Astrocyte (in vitro differentiated cells and primary cell): ENCODE measurements at regions not wholly inside any gene's neighbourhood (a gene's known extent, or its start where the extent isn't known, plus 50 kb on each side); places are given as distances from the start of the nearest gene placed in this dataset.

ENCODE experiments used
- DNase-seq: peaks from one replicate; pipeline ENCODE4 v3.0.0-alpha.2; 2010; ENCODE audit warnings: low read depth
- FAIRE-seq: peaks from 2 replicates; lab custom pipeline; 2011; peaks lifted over from hg19 to GRCh38; lab: Jason Lieb, UNC
- H2AFZ ChIP-seq: 2 replicates; pipeline ENCODE4 v1.6.0; 2012; ENCODE audit warnings: low read depth, low read length, inconsistent platforms
- H3K27ac ChIP-seq: 2 replicates; pipeline ENCODE4 v1.5.1; 2011; ENCODE audit warnings: low read depth, low read length, inconsistent platforms
- H3K27me3 ChIP-seq: 2 replicates; pipeline ENCODE4 v1.6.0; 2011; ENCODE audit warnings: low read length, inconsistent platforms; ENCODE audit not compliant: insufficient read depth
- H3K36me3 ChIP-seq: 2 replicates; pipeline ENCODE4 v1.5.1; 2011; ENCODE audit warnings: low read length, inconsistent platforms; ENCODE audit not compliant: insufficient read depth
- H3K4me1 ChIP-seq: 2 replicates; pipeline ENCODE4 v1.5.1; 2011; ENCODE audit warnings: low read length, inconsistent platforms; ENCODE audit not compliant: insufficient read depth
- H3K4me2 ChIP-seq: 2 replicates; pipeline ENCODE4 v1.6.0; 2012; ENCODE audit warnings: low read length, inconsistent platforms
- H3K4me3 ChIP-seq: 2 replicates; pipeline ENCODE4 v1.5.1; 2011; ENCODE audit warnings: low read depth, mild to moderate bottlenecking, low read length, inconsistent platforms; ENCODE audit not compliant: insufficient read depth
- H3K79me2 ChIP-seq: 2 replicates; pipeline ENCODE4 v1.6.0; 2012; ENCODE audit warnings: mild to moderate bottlenecking, low read length, inconsistent platforms; ENCODE audit not compliant: insufficient read depth
- H3K9ac ChIP-seq: 2 replicates; pipeline ENCODE4 v1.6.0; 2012; ENCODE audit warnings: mild to moderate bottlenecking, low read length, inconsistent platforms
- H3K9me3 ChIP-seq: 2 replicates; pipeline ENCODE4 v1.5.1; 2012; ENCODE audit warnings: low read depth, mild to moderate bottlenecking, low read length, inconsistent platforms; ENCODE audit not compliant: insufficient read depth
- H4K20me1 ChIP-seq: 2 replicates; pipeline ENCODE4 v1.6.0; 2012; ENCODE audit warnings: low read length, inconsistent platforms; ENCODE audit not compliant: insufficient read depth
- H3K27ac Mint-ChIP-seq: one replicate; pipeline ENCODE4 v1.8.0; 2021; ENCODE audit warnings: mild to moderate bottlenecking, mixed read lengths; ENCODE audit not compliant: unreplicated experiment
- H3K27me3 Mint-ChIP-seq: one replicate; pipeline ENCODE4 v1.8.0; 2021; ENCODE audit warnings: low read depth, mixed read lengths; ENCODE audit not compliant: unreplicated experiment
- H3K36me3 Mint-ChIP-seq: one replicate; pipeline ENCODE4 v1.8.0; 2021; ENCODE audit warnings: low read depth, mixed read lengths; ENCODE audit not compliant: unreplicated experiment
- H3K4me1 Mint-ChIP-seq: one replicate; pipeline ENCODE4 v1.8.0; 2021; ENCODE audit warnings: low read depth, mixed read lengths; ENCODE audit not compliant: unreplicated experiment
- H3K4me3 Mint-ChIP-seq: one replicate; pipeline ENCODE4 v1.8.0; 2021; ENCODE audit warnings: mild to moderate bottlenecking, moderate library complexity, mixed read lengths; ENCODE audit not compliant: unreplicated experiment
- H3K9me3 Mint-ChIP-seq: one replicate; pipeline ENCODE4 v1.8.0; 2021; ENCODE audit warnings: mild to moderate bottlenecking, mixed read lengths; ENCODE audit not compliant: unreplicated experiment
- EZH2 ChIP-seq: IDR thresholded peaks from 2 replicates; pipeline ENCODE4 v1.6.1; 2012; ENCODE audit warnings: mild to moderate bottlenecking, low read length, inconsistent platforms; ENCODE audit not compliant: insufficient read depth
- TF ChIP-seq, protein P1 (sequence below): IDR thresholded peaks from 2 replicates; pipeline ENCODE4 v1.5.1; 2011; ENCODE audit warnings: low read depth, mild to moderate bottlenecking, inconsistent platforms, low read length, moderate library complexity; ENCODE audit not compliant: insufficient read depth

DNA sequence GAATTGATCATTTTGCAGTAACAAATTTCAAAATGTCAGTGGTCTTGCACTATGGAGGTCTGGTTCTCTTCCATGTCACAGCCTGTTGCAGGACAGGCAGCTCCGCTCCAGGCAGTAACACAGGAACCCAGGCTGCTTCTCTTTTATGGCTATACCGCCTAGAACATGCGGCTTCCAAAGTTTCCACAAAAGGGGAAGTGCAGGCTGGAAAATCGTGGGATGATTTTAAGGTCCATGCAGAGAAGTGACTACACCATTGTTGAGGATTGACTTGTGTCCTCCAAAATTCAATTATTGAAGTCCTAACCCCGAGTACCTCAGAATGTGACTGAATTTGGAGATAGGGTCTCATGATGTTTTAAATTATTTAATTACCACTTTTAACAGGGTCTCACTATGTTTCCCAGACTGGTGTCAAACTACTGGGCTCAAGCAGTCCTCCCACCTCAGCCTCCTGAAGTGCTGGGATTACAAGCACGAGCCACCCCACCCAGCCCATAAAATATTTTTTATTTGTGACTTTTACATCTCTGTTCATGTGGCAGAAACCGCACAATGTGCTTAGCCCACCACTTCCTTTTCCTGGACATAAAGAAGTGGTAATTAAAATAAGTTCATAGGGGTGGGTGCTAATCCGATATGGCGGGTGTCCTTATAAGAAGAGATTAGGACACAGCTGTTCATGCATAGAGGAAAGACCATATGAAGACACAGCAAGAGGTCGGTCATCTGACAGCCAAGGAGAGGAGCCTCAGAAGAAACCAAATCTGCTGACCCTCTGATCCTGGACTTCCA lies 279.2 kb upstream of the RPL38 start:
- peaks cover 16% of the 10 kb centered on the region for H3K9me3 Mint-ChIP-seq
- H3K27ac Mint-ChIP-seq, result no peak overlapping the region
- no peaks in the 10 kb centered on the region for H3K36me3 Mint-ChIP-seq
- FAIRE-seq (no peak), DNase-seq (no peak)
- TF ChIP-seq EZH2, result no peak
- TF ChIP-seq, protein P1, sequence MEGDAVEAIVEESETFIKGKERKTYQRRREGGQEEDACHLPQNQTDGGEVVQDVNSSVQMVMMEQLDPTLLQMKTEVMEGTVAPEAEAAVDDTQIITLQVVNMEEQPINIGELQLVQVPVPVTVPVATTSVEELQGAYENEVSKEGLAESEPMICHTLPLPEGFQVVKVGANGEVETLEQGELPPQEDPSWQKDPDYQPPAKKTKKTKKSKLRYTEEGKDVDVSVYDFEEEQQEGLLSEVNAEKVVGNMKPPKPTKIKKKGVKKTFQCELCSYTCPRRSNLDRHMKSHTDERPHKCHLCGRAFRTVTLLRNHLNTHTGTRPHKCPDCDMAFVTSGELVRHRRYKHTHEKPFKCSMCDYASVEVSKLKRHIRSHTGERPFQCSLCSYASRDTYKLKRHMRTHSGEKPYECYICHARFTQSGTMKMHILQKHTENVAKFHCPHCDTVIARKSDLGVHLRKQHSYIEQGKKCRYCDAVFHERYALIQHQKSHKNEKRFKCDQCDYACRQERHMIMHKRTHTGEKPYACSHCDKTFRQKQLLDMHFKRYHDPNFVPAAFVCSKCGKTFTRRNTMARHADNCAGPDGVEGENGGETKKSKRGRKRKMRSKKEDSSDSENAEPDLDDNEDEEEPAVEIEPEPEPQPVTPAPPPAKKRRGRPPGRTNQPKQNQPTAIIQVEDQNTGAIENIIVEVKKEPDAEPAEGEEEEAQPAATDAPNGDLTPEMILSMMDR, result no peak
- no peaks in the 10 kb centered on the region for H4K20me1 ChIP-seq
- no peak overlapping the region for H3K27ac ChIP-seq
- no peaks in the 10 kb centered on the region for H3K36me3 ChIP-seq
- no peak overlapping the region for H3K9ac ChIP-seq
- no peaks in the 10 kb centered on the region for H3K79me2 ChIP-seq
- no peak overlapping the region for H2AFZ ChIP-seq
- H3K4me2 ChIP-seq, result no peak overlapping the region
- no peaks in the 10 kb centered on the region for H3K4me1 Mint-ChIP-seq
- H3K9me3 ChIP-seq, result no peaks in the 10 kb centered on the region
- no peaks in the 10 kb centered on the region for H3K27me3 ChIP-seq
- H3K4me3 Mint-ChIP-seq, result no peak overlapping the region
- peaks cover 26% of the 10 kb centered on the region for H3K27me3 Mint-ChIP-seq
- no peaks in the 10 kb centered on the region for H3K4me1 ChIP-seq
- H3K4me3 ChIP-seq, result no peak overlapping the region

DNA sequence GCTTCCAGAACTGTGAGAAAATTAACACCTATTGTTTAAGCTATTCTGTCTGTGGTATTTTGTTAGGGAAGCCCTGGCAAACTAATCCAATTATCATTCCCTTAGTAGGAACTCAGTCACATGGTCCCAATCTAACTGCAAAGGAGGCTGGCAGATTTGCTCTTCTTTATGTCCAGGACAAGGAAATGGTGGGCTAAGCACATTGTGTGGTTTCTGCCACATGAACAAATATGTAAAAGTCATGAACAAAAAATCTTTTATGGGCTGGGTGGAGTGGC lies 278.6 kb upstream of the RPL38 start:
- H3K4me3 ChIP-seq, result no peak overlapping the region
- no peaks in the 10 kb centered on the region for H3K4me1 Mint-ChIP-seq
- no peak overlapping the region for H2AFZ ChIP-seq
- H3K27ac Mint-ChIP-seq, result no peak overlapping the region
- peaks cover 30% of the 10 kb centered on the region for H3K27me3 Mint-ChIP-seq
- no peaks in the 10 kb centered on the region for H3K9me3 ChIP-seq
- no peaks in the 10 kb centered on the region for H3K36me3 Mint-ChIP-seq
- H3K4me1 ChIP-seq, result no peaks in the 10 kb centered on the region
- peaks cover 16% of the 10 kb centered on the region for H3K9me3 Mint-ChIP-seq
- H3K36me3 ChIP-seq, result no peaks in the 10 kb centered on the region
- H4K20me1 ChIP-seq, result no peaks in the 10 kb centered on the region
- no peak overlapping the region for H3K9ac ChIP-seq
- H3K4me3 Mint-ChIP-seq, result no peak overlapping the region
- no peak for TF ChIP-seq EZH2
- TF ChIP-seq, protein P1, result no peak
- H3K27me3 ChIP-seq, result no peaks in the 10 kb centered on the region
- H3K79me2 ChIP-seq, result no peaks in the 10 kb centered on the region
- FAIRE-seq (no peak), DNase-seq (no peak)
- H3K27ac ChIP-seq, result no peak overlapping the region
- H3K4me2 ChIP-seq, result no peak overlapping the region

DNA sequence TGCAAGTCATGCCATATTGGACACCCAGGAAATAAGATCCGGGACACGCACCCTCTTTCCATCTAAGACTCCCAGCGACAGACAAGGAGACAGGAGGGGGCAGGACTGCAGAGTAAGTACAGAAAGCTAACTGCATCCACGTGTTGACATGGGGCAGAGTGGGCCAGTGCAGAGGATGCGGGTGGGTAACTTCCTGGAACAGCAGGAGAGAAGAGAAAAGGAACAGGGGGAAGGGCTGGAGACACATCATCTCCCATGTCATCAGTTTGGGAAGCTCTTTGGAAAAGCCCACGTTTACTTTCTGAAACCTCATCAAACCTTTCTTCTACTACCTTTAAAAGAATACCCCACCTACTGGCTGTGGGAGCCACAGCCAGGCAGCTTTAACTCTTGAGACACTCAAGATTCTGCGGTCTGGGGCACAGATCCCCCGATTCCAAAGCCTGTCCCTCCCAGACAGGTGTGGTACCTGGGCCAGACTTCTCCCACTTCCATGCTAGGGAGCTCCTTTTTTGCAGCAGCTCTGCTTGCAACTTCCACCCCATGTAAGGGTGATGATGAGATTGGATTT lies 273.5 kb upstream of the RPL38 start:
- no peaks in the 10 kb centered on the region for H3K36me3 ChIP-seq
- DNase-seq, result no peak
- H3K9me3 Mint-ChIP-seq, result peaks cover 18% of the 10 kb centered on the region
- H3K4me1 Mint-ChIP-seq, result peaks cover 20% of the 10 kb centered on the region
- no peak overlapping the region for H3K27ac Mint-ChIP-seq
- H3K27ac ChIP-seq, result no peak overlapping the region
- peaks cover 44% of the 10 kb centered on the region for H3K27me3 Mint-ChIP-seq
- no peak overlapping the region for H2AFZ ChIP-seq
- no peaks in the 10 kb centered on the region for H3K36me3 Mint-ChIP-seq
- H4K20me1 ChIP-seq, result no peaks in the 10 kb centered on the region
- H3K9me3 ChIP-seq, result no peaks in the 10 kb centered on the region
- FAIRE-seq, result no peak
- H3K9ac ChIP-seq, result no peak overlapping the region
- no peaks in the 10 kb centered on the region for H3K27me3 ChIP-seq
- no peaks in the 10 kb centered on the region for H3K79me2 ChIP-seq
- TF ChIP-seq EZH2, result no peak
- TF ChIP-seq, protein P1, result no peak
- no peak overlapping the region for H3K4me3 ChIP-seq
- no peaks in the 10 kb centered on the region for H3K4me1 ChIP-seq
- H3K4me2 ChIP-seq, result no peak overlapping the region
- no peak overlapping the region for H3K4me3 Mint-ChIP-seq
